ENCODE measurements at regions not wholly inside any gene's neighbourhood (a gene's known extent, or its start where the extent isn't known, plus 50 kb on each side); places are given as distances from the start of the nearest gene placed in this dataset.
"Not testable (repeated sequence)": the region's sequence is repeated elsewhere in the genome, so short reads cannot be mapped to it uniquely, and the experiment has no call there.

DNA sequence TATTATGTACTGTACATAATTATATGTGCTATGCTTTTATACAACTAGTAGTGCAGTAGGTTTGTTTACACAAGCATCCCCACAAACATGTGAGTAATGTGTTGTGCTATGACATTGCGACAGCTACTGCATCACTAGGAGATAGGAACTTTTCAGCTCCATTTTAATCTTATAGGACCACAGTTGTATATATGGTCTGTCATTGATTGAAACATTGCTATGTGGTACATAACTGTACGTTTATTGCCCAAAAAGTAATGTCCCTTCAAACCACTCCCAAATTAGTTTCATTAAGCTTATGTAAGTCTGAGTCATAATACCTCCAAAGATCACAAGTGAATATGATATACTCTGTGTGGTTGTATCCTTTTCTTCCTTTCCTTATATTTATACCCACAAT is 183.2 kb upstream of the POT1 start:
- no peak overlapping the region for H3K4me3 ChIP-seq (ENCODE audit: insufficient read depth, low read depth, low read length)
- DNase-seq = no peak
- H3K36me3 ChIP-seq (replicated peaks; ENCODE audit: control insufficient read depth, insufficient read depth, low read length) = no peaks in the 10 kb centered on the region
- H3K27me3 ChIP-seq (ENCODE audit: control insufficient read depth, insufficient read depth, low read length) = no peaks in the 10 kb centered on the region

DNA sequence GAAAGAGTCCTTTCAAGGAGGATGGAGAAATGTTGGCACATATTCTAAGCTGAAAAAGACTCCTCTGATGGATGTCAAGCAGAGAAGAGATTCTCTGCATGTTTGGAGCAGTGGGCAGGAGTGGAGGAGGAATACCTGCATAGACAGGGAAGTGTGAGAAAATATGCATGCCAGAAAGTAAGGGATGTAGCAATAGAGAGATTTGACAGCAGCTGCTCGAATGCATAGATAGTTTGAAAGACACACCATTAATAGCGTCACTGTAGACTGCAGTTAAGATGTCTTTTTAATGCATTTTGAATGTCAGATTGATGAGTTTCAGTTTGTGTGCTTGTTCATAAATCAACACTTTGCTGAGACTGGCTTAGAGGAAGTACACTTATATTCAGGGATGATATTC is 169.9 kb upstream of the POT1 start:
- DNase-seq = no peak
- Histone ChIP-seq H3K27me3 (ENCODE audit: control insufficient read depth, insufficient read depth, low read length) (no peaks in the 10 kb centered on the region; the same call in 1 of the 2 replicates), H3K36me3 (replicated peaks; ENCODE audit: control insufficient read depth, insufficient read depth, low read length) (no peaks in the 10 kb centered on the region), H3K4me3 (ENCODE audit: insufficient read depth, low read depth, low read length) (no peak overlapping the region)

DNA sequence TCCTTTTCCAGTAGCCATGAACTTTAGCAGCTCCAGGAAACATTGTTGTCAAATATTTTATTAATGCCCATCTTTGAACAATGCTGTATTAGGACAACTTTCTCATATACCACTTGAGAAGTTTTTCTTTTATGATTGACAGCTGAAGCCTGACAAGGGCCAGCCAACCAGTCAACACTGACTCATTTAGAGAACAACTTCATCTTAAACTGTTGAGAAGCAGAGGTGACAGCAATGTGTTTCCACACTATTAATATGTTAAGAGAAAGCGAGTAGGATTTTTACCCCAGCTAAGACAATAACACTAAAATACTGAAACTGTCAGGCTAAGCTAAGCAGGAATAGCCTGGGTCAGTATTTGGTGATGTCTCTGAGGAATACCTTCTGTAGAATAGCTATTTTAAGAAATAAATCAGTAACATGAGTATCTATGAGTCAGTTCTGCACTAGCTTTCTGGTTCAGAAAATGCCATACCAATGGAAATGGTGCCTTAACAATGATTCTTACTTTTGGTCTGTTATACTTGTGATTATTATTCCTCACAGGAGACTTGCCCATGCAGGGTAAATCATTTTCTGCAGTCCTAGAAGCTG is 168.8 kb upstream of the POT1 start:
- DNase-seq = no peak
- Histone ChIP-seq H3K4me3 (ENCODE audit: insufficient read depth, low read depth, low read length) (no peak overlapping the region), H3K36me3 (replicated peaks; ENCODE audit: control insufficient read depth, insufficient read depth, low read length) (no peaks in the 10 kb centered on the region), H3K27me3 (ENCODE audit: control insufficient read depth, insufficient read depth, low read length) (no peaks in the 10 kb centered on the region; the same call in 1 of the 2 replicates)

DNA sequence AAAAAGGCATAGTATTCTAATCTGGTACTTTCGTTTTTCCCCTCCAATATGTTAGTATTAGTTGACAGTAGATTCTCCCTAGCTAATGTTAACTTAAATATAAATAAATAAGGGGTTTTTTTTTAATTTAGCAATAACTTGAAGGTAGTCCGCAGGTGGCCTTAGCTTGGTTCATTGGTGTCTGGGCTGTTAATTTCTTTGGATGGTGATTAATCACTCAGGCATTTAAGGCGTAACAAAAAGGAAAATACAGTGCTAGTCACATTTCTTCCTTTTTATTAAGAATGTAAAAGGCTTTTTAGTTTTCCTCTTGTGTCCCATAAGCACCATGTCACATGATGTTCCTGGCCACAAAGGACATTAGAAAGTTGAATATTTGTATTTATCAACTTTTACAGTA is 161.0 kb upstream of the POT1 start:
- H3K27me3 ChIP-seq (ENCODE audit: control insufficient read depth, insufficient read depth, low read length) = no peaks in the 10 kb centered on the region
- no peak for DNase-seq
- no peak overlapping the region for H3K4me3 ChIP-seq (ENCODE audit: insufficient read depth, low read depth, low read length)
- H3K36me3 ChIP-seq (replicated peaks; ENCODE audit: control insufficient read depth, insufficient read depth, low read length) = no peaks in the 10 kb centered on the region

DNA sequence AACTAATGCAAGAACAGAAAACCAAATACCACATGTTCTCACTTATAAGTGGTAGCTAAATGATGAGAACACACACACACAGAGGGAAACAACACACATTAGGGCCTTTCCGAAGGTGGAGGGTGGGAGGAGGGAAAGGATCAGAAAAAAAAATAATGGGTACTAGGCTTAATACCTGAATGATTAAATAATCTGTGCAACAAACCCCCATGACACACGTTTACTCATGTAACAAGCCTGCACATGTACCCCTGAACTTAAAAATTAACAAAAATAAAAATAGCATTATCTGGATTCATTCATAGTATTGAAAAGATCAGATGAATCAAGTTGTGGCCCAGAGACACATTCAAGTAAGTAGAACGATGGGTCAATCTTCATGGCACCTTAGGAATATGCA is 159.5 kb upstream of the POT1 start:
- Histone ChIP-seq H3K36me3 (replicated peaks; ENCODE audit: control insufficient read depth, insufficient read depth, low read length) (no peaks in the 10 kb centered on the region), H3K27me3 (ENCODE audit: control insufficient read depth, insufficient read depth, low read length) (no peaks in the 10 kb centered on the region), H3K4me3 (ENCODE audit: insufficient read depth, low read depth, low read length) (no peak overlapping the region)
- no peak for DNase-seq

DNA sequence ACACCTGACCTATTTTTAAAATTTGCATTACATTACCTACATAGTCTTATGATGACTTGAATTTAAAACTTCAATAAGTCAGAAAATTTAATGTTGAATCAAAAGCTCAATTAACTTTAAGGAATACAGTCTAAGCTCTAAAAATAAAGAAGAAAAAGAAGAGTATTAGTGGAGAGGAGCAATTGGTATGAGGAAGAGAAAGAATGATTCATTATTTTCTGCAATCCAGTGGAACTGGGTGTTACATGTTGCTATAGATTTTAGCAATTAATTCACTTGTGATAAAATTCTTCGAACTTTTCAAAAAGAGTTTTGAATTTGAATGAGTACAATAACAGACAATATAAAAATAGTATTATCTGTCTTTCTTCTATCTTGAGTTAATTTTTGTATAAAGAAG is 158.9 kb upstream of the POT1 start:
- Histone ChIP-seq H3K4me3 (ENCODE audit: insufficient read depth, low read depth, low read length) (no peak overlapping the region), H3K36me3 (replicated peaks; ENCODE audit: control insufficient read depth, insufficient read depth, low read length) (no peaks in the 10 kb centered on the region), H3K27me3 (ENCODE audit: control insufficient read depth, insufficient read depth, low read length) (no peaks in the 10 kb centered on the region)
- no peak for DNase-seq

DNA sequence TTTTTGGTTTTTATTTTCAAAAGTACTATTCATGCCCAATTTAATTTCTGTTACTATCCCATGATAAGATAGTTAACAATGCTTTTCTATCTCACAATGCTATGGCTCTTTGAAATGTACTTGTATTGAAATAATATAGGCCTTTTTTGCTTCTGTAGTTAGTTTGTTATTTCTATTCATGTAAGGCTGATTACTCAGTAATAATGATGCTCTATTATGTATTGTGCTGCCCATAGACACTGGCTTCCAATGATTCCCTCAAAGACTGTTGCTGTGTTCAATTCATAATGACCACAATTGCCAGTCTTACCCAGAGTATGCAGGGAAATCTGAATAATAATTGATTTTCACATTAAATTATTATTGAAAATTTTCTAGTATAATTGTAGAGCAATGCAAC is 155.5 kb upstream of the POT1 start:
- Histone ChIP-seq H3K36me3 (replicated peaks; ENCODE audit: control insufficient read depth, insufficient read depth, low read length) (no peaks in the 10 kb centered on the region), H3K4me3 (ENCODE audit: insufficient read depth, low read depth, low read length) (no peak overlapping the region), H3K27me3 (ENCODE audit: control insufficient read depth, insufficient read depth, low read length) (no peaks in the 10 kb centered on the region)
- DNase-seq = no peak

DNA sequence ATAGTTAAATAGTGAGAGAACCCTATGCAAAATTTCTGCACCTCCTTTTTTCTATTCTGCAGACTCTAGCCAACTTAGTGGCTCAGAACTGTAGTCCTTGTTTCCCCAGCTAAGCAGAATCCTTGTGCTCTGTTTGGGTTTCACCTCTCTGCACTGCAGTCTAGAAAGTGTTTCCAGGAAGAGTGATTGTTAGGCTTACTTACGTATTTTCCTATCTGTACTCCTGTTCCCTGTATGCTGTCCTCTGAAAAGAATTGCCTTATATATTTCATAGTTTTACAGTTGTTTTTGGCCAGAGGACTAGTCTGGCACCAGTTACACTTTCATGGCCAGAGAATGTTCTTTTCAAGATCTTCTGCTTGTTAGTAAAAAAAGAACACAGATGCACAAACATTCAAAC is 154.6 kb upstream of the POT1 start:
- Histone ChIP-seq H3K36me3 (replicated peaks; ENCODE audit: control insufficient read depth, insufficient read depth, low read length) (no peaks in the 10 kb centered on the region), H3K4me3 (ENCODE audit: insufficient read depth, low read depth, low read length) (no peak overlapping the region), H3K27me3 (ENCODE audit: control insufficient read depth, insufficient read depth, low read length) (no peaks in the 10 kb centered on the region)
- no peak for DNase-seq

DNA sequence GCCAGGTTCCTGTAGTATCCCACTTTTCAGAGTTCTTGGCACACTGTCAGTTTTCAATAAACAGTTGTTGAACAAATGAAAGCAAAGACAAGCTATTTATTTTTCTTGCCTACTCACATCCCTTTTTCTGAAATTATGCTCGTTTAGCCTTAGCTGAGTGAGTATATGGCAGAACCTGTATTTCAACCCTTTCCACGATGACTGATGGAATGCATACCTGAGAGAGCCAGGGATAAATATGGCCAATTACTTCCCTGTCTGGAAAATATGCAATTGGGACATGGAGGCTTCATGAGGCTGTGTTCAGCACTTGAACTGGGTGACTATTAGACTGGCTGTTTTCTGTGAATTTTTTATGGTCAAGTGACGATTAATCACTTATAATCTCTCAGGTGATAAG is 144.5 kb upstream of the POT1 start:
- no peaks in the 10 kb centered on the region for H3K36me3 ChIP-seq (replicated peaks; ENCODE audit: control insufficient read depth, insufficient read depth, low read length)
- H3K27me3 ChIP-seq (ENCODE audit: control insufficient read depth, insufficient read depth, low read length) = no peaks in the 10 kb centered on the region
- H3K4me3 ChIP-seq (ENCODE audit: insufficient read depth, low read depth, low read length) = no peak overlapping the region
- DNase-seq = no peak

DNA sequence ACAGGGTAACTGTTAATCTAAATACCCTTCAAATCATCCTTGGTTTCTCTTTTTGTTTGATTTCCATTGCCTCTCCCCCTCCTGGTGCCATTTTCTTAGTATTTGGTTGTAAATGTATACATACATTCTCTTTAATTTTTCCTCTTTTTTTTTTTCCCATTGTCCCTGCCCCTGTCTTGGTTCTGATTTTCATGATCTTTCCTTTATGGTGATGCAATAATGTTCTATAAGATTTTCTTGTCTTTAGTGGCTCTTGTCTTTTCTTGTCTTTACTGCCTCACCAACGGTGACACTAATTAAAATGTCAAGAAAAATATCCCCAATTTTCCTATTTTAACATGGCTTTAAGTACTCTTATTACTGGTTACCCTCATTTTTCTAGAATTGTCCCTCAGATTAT is 135.9 kb upstream of the POT1 start:
- H3K36me3 ChIP-seq (replicated peaks; ENCODE audit: control insufficient read depth, insufficient read depth, low read length) = no peaks in the 10 kb centered on the region
- DNase-seq = no peak
- no peaks in the 10 kb centered on the region for H3K27me3 ChIP-seq (ENCODE audit: control insufficient read depth, insufficient read depth, low read length)
- H3K4me3 ChIP-seq (ENCODE audit: insufficient read depth, low read depth, low read length) = no peak overlapping the region

DNA sequence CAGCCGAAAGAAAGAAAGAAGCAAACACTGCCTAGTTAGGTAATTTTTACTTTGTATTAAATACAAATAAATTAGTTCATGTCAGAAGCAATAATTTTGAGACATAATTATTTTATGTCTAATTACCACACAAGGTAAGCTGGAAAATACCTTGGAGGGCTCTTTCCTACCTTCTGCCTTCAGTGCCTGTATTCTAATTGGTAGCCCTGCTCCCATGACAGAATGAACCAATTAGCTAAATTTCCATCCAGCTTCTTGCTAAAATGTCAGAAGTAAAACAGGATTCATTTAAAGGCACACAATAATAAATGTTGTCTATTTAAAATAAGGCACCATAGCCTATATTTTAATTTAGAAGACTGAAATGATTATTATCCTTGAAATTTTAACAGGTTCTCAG is 135.4 kb upstream of the POT1 start:
- no peak for DNase-seq
- H3K36me3 ChIP-seq (replicated peaks; ENCODE audit: control insufficient read depth, insufficient read depth, low read length) = no peaks in the 10 kb centered on the region
- no peak overlapping the region for H3K4me3 ChIP-seq (ENCODE audit: insufficient read depth, low read depth, low read length)
- no peaks in the 10 kb centered on the region for H3K27me3 ChIP-seq (ENCODE audit: control insufficient read depth, insufficient read depth, low read length)

DNA sequence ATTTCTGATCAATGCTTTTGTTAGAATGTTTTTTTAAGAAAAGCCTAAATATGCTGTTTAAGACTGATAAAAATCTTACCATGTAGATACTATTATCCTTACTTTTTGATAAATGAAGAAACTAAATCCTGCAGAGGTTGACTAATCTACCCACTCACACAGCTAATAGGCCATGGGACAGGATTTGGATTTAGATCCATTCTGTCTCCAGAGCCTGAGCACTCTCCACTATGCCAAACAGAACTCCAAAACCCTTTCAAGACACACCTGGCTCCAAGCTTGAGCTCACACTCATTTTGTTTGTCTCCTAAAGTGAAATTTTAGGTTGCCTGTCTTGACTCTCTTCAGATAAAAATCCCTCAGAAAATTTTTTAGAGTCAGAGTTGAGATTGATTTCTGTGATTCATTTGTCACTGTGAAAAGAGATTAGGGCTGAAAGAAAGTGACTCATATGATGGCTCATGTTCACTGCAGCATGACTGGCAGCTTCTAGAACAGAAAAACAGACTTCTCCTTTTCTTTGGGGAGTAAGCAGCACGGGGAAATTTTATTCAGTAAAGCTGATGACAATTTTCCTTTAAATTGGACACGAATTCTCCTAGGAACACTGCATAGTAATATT is 132.3 kb upstream of the POT1 start:
- H3K27me3 ChIP-seq (ENCODE audit: control insufficient read depth, insufficient read depth, low read length) = no peaks in the 10 kb centered on the region
- DNase-seq = no peak
- no peak overlapping the region for H3K4me3 ChIP-seq (ENCODE audit: insufficient read depth, low read depth, low read length)
- no peaks in the 10 kb centered on the region for H3K36me3 ChIP-seq (replicated peaks; ENCODE audit: control insufficient read depth, insufficient read depth, low read length)

DNA sequence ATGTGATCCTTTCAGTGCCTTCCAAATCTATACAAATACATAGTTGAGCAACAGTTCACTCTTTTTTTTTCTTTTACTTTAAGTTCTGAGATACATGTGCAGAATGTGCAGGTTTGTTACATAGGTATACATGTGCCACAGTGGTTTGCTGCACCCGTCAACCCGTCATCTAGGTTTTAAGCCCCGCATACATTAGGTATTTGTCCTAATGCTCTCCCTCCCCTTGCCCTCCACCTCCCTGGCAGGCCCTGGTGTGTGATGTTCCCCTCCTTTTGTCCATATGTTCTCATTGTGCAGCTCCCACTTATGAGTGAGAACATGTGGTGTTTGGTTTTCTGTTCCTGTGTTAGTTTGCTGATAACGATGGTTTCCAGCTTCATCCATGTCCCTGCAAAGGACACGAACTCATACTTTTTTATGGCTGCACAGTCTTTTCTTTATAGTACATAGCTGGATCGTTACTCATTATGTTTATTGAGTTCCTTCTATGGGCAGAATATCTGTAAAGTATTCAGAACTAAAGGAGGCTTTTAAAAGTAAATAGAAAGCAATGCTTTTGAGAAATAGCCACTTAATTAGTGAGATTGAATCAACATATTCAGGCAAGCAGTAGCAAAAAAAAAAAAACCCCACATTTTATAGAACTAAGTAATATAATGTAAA is 131.6 kb upstream of the POT1 start:
- DNase-seq; H3K27me3 ChIP-seq (ENCODE audit: control insufficient read depth, insufficient read depth, low read length); H3K36me3 ChIP-seq (replicated peaks; ENCODE audit: control insufficient read depth, insufficient read depth, low read length); H3K4me3 ChIP-seq (ENCODE audit: insufficient read depth, low read depth, low read length): not testable (repeated sequence)

DNA sequence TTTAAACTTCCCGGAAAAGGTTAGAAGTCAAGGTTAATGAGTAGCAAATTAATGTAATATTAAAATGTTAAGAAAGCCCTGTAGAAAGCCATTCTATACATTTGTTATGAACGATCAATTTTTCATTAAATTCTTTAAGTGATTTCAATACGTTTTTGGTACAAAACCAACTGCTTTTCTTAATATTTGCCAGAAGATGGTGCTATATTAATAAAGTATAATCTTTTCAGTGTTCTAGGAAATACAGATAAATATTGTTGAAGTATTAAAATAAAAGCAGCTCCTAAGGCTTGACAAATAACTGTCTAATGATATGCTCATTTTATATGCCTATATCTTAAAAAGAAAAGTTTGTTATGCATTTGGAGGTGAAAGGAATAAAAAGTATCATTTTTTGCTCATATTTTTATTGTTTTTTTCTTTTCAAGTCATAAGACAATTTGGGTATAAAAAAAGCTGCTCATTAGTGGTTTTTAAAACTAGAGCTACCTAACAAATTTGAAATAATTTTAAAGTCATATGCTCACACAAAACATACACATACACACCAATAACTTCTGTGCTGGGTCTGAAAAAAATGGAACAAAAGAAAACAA is 130.3 kb upstream of the POT1 start:
- Histone ChIP-seq H3K4me3 (ENCODE audit: insufficient read depth, low read depth, low read length) (no peak overlapping the region), H3K27me3 (ENCODE audit: control insufficient read depth, insufficient read depth, low read length) (no peaks in the 10 kb centered on the region), H3K36me3 (replicated peaks; ENCODE audit: control insufficient read depth, insufficient read depth, low read length) (no peaks in the 10 kb centered on the region)
- DNase-seq = no peak

DNA sequence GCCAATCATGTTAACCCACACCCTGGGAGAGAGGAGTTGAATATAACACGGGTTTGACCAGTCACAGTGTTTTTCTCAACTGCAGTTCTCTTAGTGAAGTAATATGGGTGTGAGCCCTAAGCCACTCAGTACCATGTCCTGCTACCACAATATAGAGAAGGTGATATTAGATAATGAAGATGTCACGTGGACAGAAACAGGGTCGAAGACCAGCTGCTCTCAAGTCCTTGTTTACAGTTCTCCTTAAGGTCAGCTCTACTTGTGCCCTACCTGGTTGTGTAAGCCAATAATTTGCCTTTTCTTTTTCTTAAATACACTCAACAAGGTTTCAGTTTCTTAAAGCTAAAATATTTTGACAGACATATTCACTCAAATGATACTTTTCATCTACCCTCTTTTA is 128.3 kb upstream of the POT1 start:
- Histone ChIP-seq H3K36me3 (replicated peaks; ENCODE audit: control insufficient read depth, insufficient read depth, low read length) (no peaks in the 10 kb centered on the region), H3K4me3 (ENCODE audit: insufficient read depth, low read depth, low read length) (no peak overlapping the region), H3K27me3 (ENCODE audit: control insufficient read depth, insufficient read depth, low read length) (no peaks in the 10 kb centered on the region)
- no peak for DNase-seq
